Astrocyte of the spinal cord (primary cell): ENCODE measurements at regions not wholly inside any gene's neighbourhood (a gene's known extent, or its start where the extent isn't known, plus 50 kb on each side); places are given as distances from the start of the nearest gene placed in this dataset.
A peak's percentile ranks its signal among the peaks of the same experiment; 100 is the strongest.

Experiments used
- DNase-seq: peaks from one replicate; pipeline ENCODE4 v3.0.0; 2011; ENCODE audit warnings: low read depth, low spot score
- H3K4me3 ChIP-seq: 2 replicates; pipeline ENCODE4 v1.5.1; 2011; ENCODE audit warnings: low read depth, mild to moderate bottlenecking, low read length, moderate library complexity
- in situ Hi-C: cut with HindIII; loops from 2 replicates; pipeline ENCODE4 v1.10.0; 2017; ENCODE audit warnings: low sequenced_read_pairs
- TF ChIP-seq, protein P1 (sequence below): IDR thresholded peaks from 2 replicates; pipeline ENCODE4 v1.5.1; 2012; ENCODE audit warnings: low read depth, mild to moderate bottlenecking, low read length, inconsistent platforms

DNA sequence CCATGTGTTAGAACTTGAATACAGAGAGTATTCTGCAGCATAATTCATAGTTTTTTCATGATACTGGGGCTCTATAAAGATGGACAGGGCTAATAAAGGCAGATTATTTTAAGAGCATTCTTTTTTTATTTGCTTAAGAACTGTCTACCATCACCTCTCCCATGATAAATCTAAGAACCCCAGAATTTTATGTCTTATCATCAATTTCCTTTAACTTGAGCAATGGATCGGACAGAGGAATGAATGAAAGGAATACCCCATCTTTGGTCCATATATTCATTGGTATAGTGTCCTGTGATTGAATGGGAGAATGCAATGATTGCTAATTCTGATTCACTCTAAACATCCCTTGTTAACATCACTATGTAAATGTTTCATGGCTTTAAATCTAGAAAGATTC is 946.3 kb upstream of the LRRN3 start:
- TF ChIP-seq, protein P1, sequence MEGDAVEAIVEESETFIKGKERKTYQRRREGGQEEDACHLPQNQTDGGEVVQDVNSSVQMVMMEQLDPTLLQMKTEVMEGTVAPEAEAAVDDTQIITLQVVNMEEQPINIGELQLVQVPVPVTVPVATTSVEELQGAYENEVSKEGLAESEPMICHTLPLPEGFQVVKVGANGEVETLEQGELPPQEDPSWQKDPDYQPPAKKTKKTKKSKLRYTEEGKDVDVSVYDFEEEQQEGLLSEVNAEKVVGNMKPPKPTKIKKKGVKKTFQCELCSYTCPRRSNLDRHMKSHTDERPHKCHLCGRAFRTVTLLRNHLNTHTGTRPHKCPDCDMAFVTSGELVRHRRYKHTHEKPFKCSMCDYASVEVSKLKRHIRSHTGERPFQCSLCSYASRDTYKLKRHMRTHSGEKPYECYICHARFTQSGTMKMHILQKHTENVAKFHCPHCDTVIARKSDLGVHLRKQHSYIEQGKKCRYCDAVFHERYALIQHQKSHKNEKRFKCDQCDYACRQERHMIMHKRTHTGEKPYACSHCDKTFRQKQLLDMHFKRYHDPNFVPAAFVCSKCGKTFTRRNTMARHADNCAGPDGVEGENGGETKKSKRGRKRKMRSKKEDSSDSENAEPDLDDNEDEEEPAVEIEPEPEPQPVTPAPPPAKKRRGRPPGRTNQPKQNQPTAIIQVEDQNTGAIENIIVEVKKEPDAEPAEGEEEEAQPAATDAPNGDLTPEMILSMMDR = no peak
- in situ Hi-C loops = no loop called here
- no peak overlapping the region for H3K4me3 ChIP-seq
- no peak for DNase-seq

DNA sequence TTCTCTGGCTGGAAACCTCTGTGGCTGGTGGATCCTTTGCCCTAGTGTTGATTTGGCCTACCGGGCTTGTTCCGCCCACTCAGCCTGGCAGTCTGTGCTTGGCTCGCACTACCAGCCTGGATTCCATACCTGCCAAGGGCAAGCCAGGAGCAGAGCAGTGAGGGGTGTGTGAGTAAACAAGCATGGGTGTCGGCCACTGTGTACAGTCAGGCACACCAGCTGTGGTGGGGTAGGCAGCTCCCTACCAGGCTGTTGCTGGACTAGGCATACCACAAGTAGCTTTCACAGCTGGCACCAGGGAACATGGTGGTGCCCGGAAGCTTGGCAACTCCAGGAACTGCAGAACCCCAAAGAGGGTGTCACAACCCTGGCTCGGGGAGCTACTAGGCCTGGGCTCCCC is 942.9 kb upstream of the LRRN3 start:
- DNase-seq = no peak
- in situ Hi-C loops = no loop called here
- TF ChIP-seq, protein P1 = no peak
- H3K4me3 ChIP-seq = no peak overlapping the region

- DNase-seq = no peak
- in situ Hi-C loops = no loop called here
- TF ChIP-seq, protein P1 = no peak
- H3K4me3 ChIP-seq = no peak overlapping the region
Observed at GRCh38 chr7:110153222-110153621, 937.7 kb upstream of the LRRN3 start.

GRCh38 chr7:110156511-110156910 is 934.4 kb upstream of the LRRN3 start:
- TF ChIP-seq, protein P1 = no peak

GRCh38 chr7:110157631-110158362 is 933.1 kb upstream of the LRRN3 start:
- TF ChIP-seq, protein P1 = no peak
- no peak overlapping the region for H3K4me3 ChIP-seq
- in situ Hi-C loops = no loop called here
- DNase-seq = peak; percentile 54

More at GRCh38 chr7:110156511-110156910, 934.4 kb upstream of the LRRN3 start:
- in situ Hi-C loops = no loop called here
- DNase-seq = no peak
- H3K4me3 ChIP-seq = no peak overlapping the region

DNA sequence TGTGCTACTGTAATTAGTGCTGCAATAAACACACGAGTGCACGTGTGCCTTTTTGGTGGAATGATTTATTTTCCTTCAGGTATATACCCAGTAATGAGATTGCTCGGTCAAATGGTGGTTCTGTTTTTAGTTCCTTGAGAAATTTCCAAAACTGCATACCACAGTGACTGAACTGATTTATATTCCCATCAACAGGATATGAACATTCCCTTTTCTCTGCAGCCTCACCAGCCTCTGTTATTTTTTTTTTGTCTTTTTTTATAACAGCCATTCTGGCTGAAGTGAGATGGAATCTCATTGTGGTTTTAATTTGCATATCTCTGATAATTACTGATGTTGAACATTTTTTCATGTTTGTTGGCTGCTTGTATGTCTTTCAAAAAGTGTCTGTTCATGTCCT is 922.9 kb upstream of the LRRN3 start:
- in situ Hi-C loops = no loop called here
- TF ChIP-seq, protein P1 = no peak
- H3K4me3 ChIP-seq = no peak overlapping the region
- no peak for DNase-seq
